ENCODE measurements at regions not wholly inside any gene's neighbourhood (a gene's known extent, or its start where the extent isn't known, plus 50 kb on each side); places are given as distances from the start of the nearest gene placed in this dataset.

GRCh38 chr19:28409859-28410258, 803.1 kb downstream of the UQCRFS1 start:
- no peak overlapping the region for H3K4me3 Mint-ChIP-seq
- no peak for DNase-seq
- TF ChIP-seq CTCF (IDR thresholded peaks at IDR 0.05), result no peak
- peaks cover 51% of the 10 kb centered on the region for H3K4me1 Mint-ChIP-seq
- peaks cover 5% of the 10 kb centered on the region for H3K27me3 Mint-ChIP-seq (ENCODE audit: low read depth, poor library complexity)
- no peak overlapping the region for H3K27ac Mint-ChIP-seq
- H3K9me3 Mint-ChIP-seq, result no peaks in the 10 kb centered on the region
- no peaks in the 10 kb centered on the region for H3K36me3 Mint-ChIP-seq (ENCODE audit: low read depth)

GRCh38 chr19:28406966-28407365, 806.0 kb downstream of the UQCRFS1 start:
- H3K4me3 Mint-ChIP-seq, result no peak overlapping the region

GRCh38 chr19:28405346-28405742, 807.6 kb downstream of the UQCRFS1 start:
- TF ChIP-seq CTCF (IDR thresholded peaks at IDR 0.05), result no peak
- DNase-seq, result no peak
- Mint-ChIP-seq H3K36me3 (ENCODE audit: low read depth) (no peaks in the 10 kb centered on the region), H3K9me3 (no peaks in the 10 kb centered on the region), H3K27ac (peak overlapping the region; percentile 98), H3K4me1 (peaks cover 96% of the 10 kb centered on the region), H3K27me3 (ENCODE audit: low read depth, poor library complexity) (peaks cover 5% of the 10 kb centered on the region), H3K4me3 (peak overlapping the region; percentile 63)

More at GRCh38 chr19:28406966-28407365, 806.0 kb downstream of the UQCRFS1 start:
- DNase-seq, result no peak
- Mint-ChIP-seq H3K4me1 (peaks cover 80% of the 10 kb centered on the region), H3K9me3 (no peaks in the 10 kb centered on the region), H3K27ac (peak overlapping the region; percentile 1), H3K36me3 (ENCODE audit: low read depth) (no peaks in the 10 kb centered on the region), H3K27me3 (ENCODE audit: low read depth, poor library complexity) (peaks cover 5% of the 10 kb centered on the region)
- no peak for TF ChIP-seq CTCF (IDR thresholded peaks at IDR 0.05)

GRCh38 chr19:28404472-28404871, 808.5 kb downstream of the UQCRFS1 start:
- Mint-ChIP-seq H3K9me3 (peaks cover 4% of the 10 kb centered on the region), H3K36me3 (ENCODE audit: low read depth) (no peaks in the 10 kb centered on the region), H3K4me3 (no peak overlapping the region), H3K27ac (peak overlapping the region; percentile 80), H3K4me1 (peaks cover 98% of the 10 kb centered on the region), H3K27me3 (ENCODE audit: low read depth, poor library complexity) (peaks cover 7% of the 10 kb centered on the region)
- no peak for TF ChIP-seq CTCF (IDR thresholded peaks at IDR 0.05)
- DNase-seq, result no peak

GRCh38 chr19:28403690-28404089, 809.3 kb downstream of the UQCRFS1 start:
- DNase-seq, result no peak
- Mint-ChIP-seq H3K9me3 (peaks cover 6% of the 10 kb centered on the region), H3K4me3 (peak overlapping the region; percentile 54), H3K4me1 (peaks cover 98% of the 10 kb centered on the region), H3K36me3 (ENCODE audit: low read depth) (no peaks in the 10 kb centered on the region), H3K27ac (peak overlapping the region; percentile 80), H3K27me3 (ENCODE audit: low read depth, poor library complexity) (peaks cover 8% of the 10 kb centered on the region)
- no peak for TF ChIP-seq CTCF (IDR thresholded peaks at IDR 0.05)

GRCh38 chr19:28402701-28403290, 810.2 kb downstream of the UQCRFS1 start:
- no peak for TF ChIP-seq CTCF (IDR thresholded peaks at IDR 0.05)
- Mint-ChIP-seq H3K36me3 (ENCODE audit: low read depth) (no peaks in the 10 kb centered on the region), H3K4me3 (no peak overlapping the region), H3K4me1 (peaks cover 98% of the 10 kb centered on the region), H3K27me3 (ENCODE audit: low read depth, poor library complexity) (peaks cover 8% of the 10 kb centered on the region), H3K9me3 (peaks cover 6% of the 10 kb centered on the region), H3K27ac (peak overlapping the region; percentile 61)
- no peak for DNase-seq
